Natural killer cell treated with Interleukin-12 subunit alpha and Interleukin-12 subunit beta and Interleukin-15 and Interleukin-18, amount 100 ng/mL, for 72 hours (primary cell): ENCODE measurements at regions not wholly inside any gene's neighbourhood (a gene's known extent, or its start where the extent isn't known, plus 50 kb on each side); places are given as distances from the start of the nearest gene placed in this dataset.

Source experiments
- ATAC-seq, 2 donors: fragments of 150-1000 bp; cut with Tn5 transposase in 1 of 2; sonication (Bioruptor Pico), chemical (Tn5 transposase) in 1 of 2; 2 replicates each; pipeline ENCODE4 v1.10.0; 2021
- DNase-seq: peaks from one replicate; pipeline ENCODE4 v3.0.0; 2022; ENCODE audit warnings: low spot score
- H3K27ac Mint-ChIP-seq, 2 donors: 1 replicate in 1 of 2; 2 replicates in 1 of 2; pipeline ENCODE4 v1.8.0; 2022; ENCODE audit warnings: mixed read lengths in 2 of 2, mild to moderate bottlenecking in 1 of 2, moderate library complexity in 1 of 2
- H3K27me3 Mint-ChIP-seq, 2 donors: 1 replicate in 1 of 2; 2 replicates in 1 of 2; pipeline ENCODE4 v1.8.0; 2022; ENCODE audit warnings: mixed read lengths in 2 of 2
- H3K36me3 Mint-ChIP-seq: one replicate; pipeline ENCODE4 v1.8.0; 2022; ENCODE audit warnings: mixed read lengths
- H3K4me1 Mint-ChIP-seq, 2 donors: 1 replicate in 1 of 2; 2 replicates in 1 of 2; pipeline ENCODE4 v1.8.0; 2022; ENCODE audit warnings: low read depth in 2 of 2, mixed read lengths in 2 of 2, mild to moderate bottlenecking in 1 of 2
- H3K4me3 Mint-ChIP-seq: one replicate; pipeline ENCODE4 v1.8.0; 2022; ENCODE audit warnings: mixed read lengths
- H3K9me3 Mint-ChIP-seq: 2 replicates; pipeline ENCODE4 v1.8.0; 2022; ENCODE audit warnings: mixed read lengths

GRCh38 chr18:30500240-30500945, 542.1 kb downstream of the DSC3 start:
- ATAC-seq (no peak), DNase-seq (no peak)
- Mint-ChIP-seq H3K36me3 (no peaks in the 10 kb centered on the region), H3K27ac (no peak overlapping the region), H3K4me1 (no peaks in the 10 kb centered on the region), H3K27me3 (no peaks in the 10 kb centered on the region), H3K4me3 (no peak overlapping the region), H3K9me3 (no peaks in the 10 kb centered on the region)

GRCh38 chr18:30499721-30500120, 542.8 kb downstream of the DSC3 start:
- ATAC-seq (no peak), DNase-seq (no peak)
- H3K27me3 Mint-ChIP-seq, result no peaks in the 10 kb centered on the region
- H3K36me3 Mint-ChIP-seq, result no peaks in the 10 kb centered on the region
- H3K4me3 Mint-ChIP-seq, result no peak overlapping the region
- H3K4me1 Mint-ChIP-seq, result no peaks in the 10 kb centered on the region
- H3K9me3 Mint-ChIP-seq, result no peaks in the 10 kb centered on the region
- no peak overlapping the region for H3K27ac Mint-ChIP-seq

- Mint-ChIP-seq H3K27me3 (no peaks in the 10 kb centered on the region), H3K9me3 (peaks cover 10% of the 10 kb centered on the region), H3K27ac (no peak overlapping the region), H3K4me3 (no peak overlapping the region), H3K4me1 (no peaks in the 10 kb centered on the region), H3K36me3 (no peaks in the 10 kb centered on the region)
- ATAC-seq (peak in 1 of 2 donors; percentile 28), DNase-seq (no peak)
Measured at GRCh38 chr18:30492552-30493129, 549.9 kb downstream of the DSC3 start.

- Mint-ChIP-seq H3K27ac (no peak overlapping the region), H3K4me1 (no peaks in the 10 kb centered on the region), H3K27me3 (no peaks in the 10 kb centered on the region), H3K9me3 (peaks cover 10% of the 10 kb centered on the region), H3K4me3 (no peak overlapping the region), H3K36me3 (no peaks in the 10 kb centered on the region)
- ATAC-seq, result no peak
- DNase-seq, result no peak
Measured at GRCh38 chr18:30491815-30492551, 550.6 kb downstream of the DSC3 start.

GRCh38 chr18:30489890-30490643, 552.5 kb downstream of the DSC3 start:
- no peaks in the 10 kb centered on the region for H3K27me3 Mint-ChIP-seq
- no peak for ATAC-seq

GRCh38 chr18:30487962-30488361, 554.6 kb downstream of the DSC3 start:
- Mint-ChIP-seq H3K9me3 (peaks cover 17% of the 10 kb centered on the region), H3K4me3 (no peak overlapping the region), H3K27me3 (no peaks in the 10 kb centered on the region), H3K4me1 (no peaks in the 10 kb centered on the region), H3K36me3 (no peaks in the 10 kb centered on the region), H3K27ac (no peak overlapping the region)
- DNase-seq (no peak), ATAC-seq (no peak)

More at GRCh38 chr18:30489890-30490643, 552.5 kb downstream of the DSC3 start:
- Mint-ChIP-seq H3K9me3 (peaks cover 17% of the 10 kb centered on the region), H3K4me3 (no peak overlapping the region), H3K4me1 (no peaks in the 10 kb centered on the region), H3K27ac (no peak overlapping the region), H3K36me3 (no peaks in the 10 kb centered on the region)
- no peak for DNase-seq

GRCh38 chr18:30486856-30487255, 555.7 kb downstream of the DSC3 start:
- ATAC-seq, result no peak
- H3K9me3 Mint-ChIP-seq, result peaks cover 14% of the 10 kb centered on the region

GRCh38 chr18:30485078-30485477, 557.5 kb downstream of the DSC3 start:
- H3K27ac Mint-ChIP-seq, result no peak overlapping the region
- H3K9me3 Mint-ChIP-seq, result peaks cover 8% of the 10 kb centered on the region
- DNase-seq, result no peak
- ATAC-seq, result no peak
- no peaks in the 10 kb centered on the region for H3K4me1 Mint-ChIP-seq
- no peak overlapping the region for H3K4me3 Mint-ChIP-seq
- H3K27me3 Mint-ChIP-seq, result no peaks in the 10 kb centered on the region
- no peaks in the 10 kb centered on the region for H3K36me3 Mint-ChIP-seq

More at GRCh38 chr18:30486856-30487255, 555.7 kb downstream of the DSC3 start:
- DNase-seq, result no peak
- Mint-ChIP-seq H3K4me1 (no peaks in the 10 kb centered on the region), H3K27ac (no peak overlapping the region), H3K27me3 (no peaks in the 10 kb centered on the region), H3K36me3 (no peaks in the 10 kb centered on the region), H3K4me3 (no peak overlapping the region)

GRCh38 chr18:30481871-30482270, 560.7 kb downstream of the DSC3 start:
- no peaks in the 10 kb centered on the region for H3K4me1 Mint-ChIP-seq
- H3K27ac Mint-ChIP-seq, result no peak overlapping the region
- H3K9me3 Mint-ChIP-seq, result peaks cover 10% of the 10 kb centered on the region
- H3K36me3 Mint-ChIP-seq, result no peaks in the 10 kb centered on the region
- H3K27me3 Mint-ChIP-seq, result no peaks in the 10 kb centered on the region
- H3K4me3 Mint-ChIP-seq, result no peak overlapping the region
- ATAC-seq, result no peak
- DNase-seq, result no peak

- Mint-ChIP-seq H3K4me1 (no peaks in the 10 kb centered on the region), H3K27me3 (no peaks in the 10 kb centered on the region), H3K27ac (no peak overlapping the region), H3K9me3 (peaks cover 16% of the 10 kb centered on the region), H3K4me3 (no peak overlapping the region), H3K36me3 (no peaks in the 10 kb centered on the region)
- DNase-seq (no peak), ATAC-seq (no peak)
Measured at GRCh38 chr18:30469091-30469490, 573.5 kb downstream of the DSC3 start.

GRCh38 chr18:30465096-30465495, 577.4 kb downstream of the DSC3 start:
- H3K27me3 Mint-ChIP-seq, result no peaks in the 10 kb centered on the region
- DNase-seq (no peak), ATAC-seq (no peak)
- H3K4me1 Mint-ChIP-seq, result no peaks in the 10 kb centered on the region
- H3K9me3 Mint-ChIP-seq, result peaks cover 8% of the 10 kb centered on the region
- no peak overlapping the region for H3K4me3 Mint-ChIP-seq
- no peak overlapping the region for H3K27ac Mint-ChIP-seq
- peaks cover 4% of the 10 kb centered on the region for H3K36me3 Mint-ChIP-seq

- ATAC-seq (no peak), DNase-seq (no peak)
- peaks cover 4% of the 10 kb centered on the region for H3K36me3 Mint-ChIP-seq
- H3K4me1 Mint-ChIP-seq, result no peaks in the 10 kb centered on the region
- no peak overlapping the region for H3K27ac Mint-ChIP-seq
- no peaks in the 10 kb centered on the region for H3K27me3 Mint-ChIP-seq
- peaks cover 6% of the 10 kb centered on the region for H3K9me3 Mint-ChIP-seq
- H3K4me3 Mint-ChIP-seq, result no peak overlapping the region
Measured at GRCh38 chr18:30457156-30457555, 585.4 kb downstream of the DSC3 start.

- Mint-ChIP-seq H3K9me3 (peaks cover 6% of the 10 kb centered on the region), H3K36me3 (peaks cover 2% of the 10 kb centered on the region), H3K27me3 (no peaks in the 10 kb centered on the region), H3K4me1 (no peaks in the 10 kb centered on the region), H3K27ac (no peak overlapping the region), H3K4me3 (no peak overlapping the region)
- ATAC-seq (no peak), DNase-seq (no peak)
Measured at GRCh38 chr18:30455741-30456140, 586.8 kb downstream of the DSC3 start.

- H3K4me3 Mint-ChIP-seq, result no peak overlapping the region
- peaks cover 4% of the 10 kb centered on the region for H3K9me3 Mint-ChIP-seq
- DNase-seq (no peak), ATAC-seq (no peak)
- H3K27ac Mint-ChIP-seq, result no peak overlapping the region
- H3K36me3 Mint-ChIP-seq, result no peaks in the 10 kb centered on the region
- no peaks in the 10 kb centered on the region for H3K27me3 Mint-ChIP-seq
- no peaks in the 10 kb centered on the region for H3K4me1 Mint-ChIP-seq
Measured at GRCh38 chr18:30454920-30455319, 587.6 kb downstream of the DSC3 start.
